NCI-H128 (cell line): ENCODE measurements at regions not wholly inside any gene's neighbourhood (a gene's known extent, or its start where the extent isn't known, plus 50 kb on each side); places are given as distances from the start of the nearest gene placed in this dataset.
"Not testable (repeated sequence)": the region's sequence is repeated elsewhere in the genome, so short reads cannot be mapped to it uniquely, and the experiment has no call there.

Experiments
- DNase-seq: peaks from one replicate; lab custom pipeline; 2025; ENCODE audit not compliant: unreplicated experiment; lab: John Stamatoyannopoulos, UW

DNA sequence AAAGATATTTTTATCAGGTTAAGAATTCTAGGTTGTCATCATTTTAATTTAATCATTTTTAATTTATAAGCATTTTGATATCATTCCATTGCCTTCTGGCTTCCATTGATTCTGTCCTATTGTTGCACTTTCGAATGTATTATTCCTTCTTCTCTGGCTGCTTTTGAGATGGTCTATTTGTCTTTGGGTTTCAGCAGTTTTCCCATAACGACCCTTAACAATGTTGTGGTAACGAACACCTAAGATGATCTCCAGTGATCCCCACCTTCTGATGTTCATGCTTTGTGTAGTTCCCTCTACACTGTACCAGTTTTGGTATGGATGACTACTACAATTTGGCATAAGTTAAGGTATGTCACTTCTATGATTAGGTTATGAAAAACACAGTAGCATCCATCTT lies 59.9 kb downstream of the MINAR1 start:
- DNase-seq: no peak

DNA sequence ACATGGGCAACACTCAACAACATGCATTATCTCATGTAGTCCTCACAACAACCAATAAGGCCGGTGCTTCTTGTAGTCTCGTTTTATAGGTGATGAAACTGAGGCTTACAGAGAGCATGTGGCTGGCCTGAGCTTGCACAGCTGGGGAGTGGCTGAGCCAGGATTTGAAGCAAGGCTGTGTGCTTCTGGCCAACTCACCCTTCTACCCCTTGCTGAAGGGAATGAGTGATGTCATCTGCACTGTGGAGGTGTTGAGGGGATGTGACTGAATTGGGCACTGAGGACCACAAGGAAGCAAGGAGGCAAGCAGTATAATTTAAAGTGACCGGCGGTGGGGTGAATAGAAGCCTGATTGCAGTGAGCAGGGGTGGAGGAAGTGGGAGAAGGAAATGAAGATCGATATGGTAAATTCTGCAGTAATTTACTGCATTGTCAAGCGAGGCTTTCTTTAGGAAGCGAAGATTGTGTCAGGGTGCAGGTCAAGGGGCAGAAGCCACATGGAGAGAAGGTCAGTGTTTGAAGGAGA lies 62.3 kb downstream of the MINAR1 start:
- no peak for DNase-seq

DNA sequence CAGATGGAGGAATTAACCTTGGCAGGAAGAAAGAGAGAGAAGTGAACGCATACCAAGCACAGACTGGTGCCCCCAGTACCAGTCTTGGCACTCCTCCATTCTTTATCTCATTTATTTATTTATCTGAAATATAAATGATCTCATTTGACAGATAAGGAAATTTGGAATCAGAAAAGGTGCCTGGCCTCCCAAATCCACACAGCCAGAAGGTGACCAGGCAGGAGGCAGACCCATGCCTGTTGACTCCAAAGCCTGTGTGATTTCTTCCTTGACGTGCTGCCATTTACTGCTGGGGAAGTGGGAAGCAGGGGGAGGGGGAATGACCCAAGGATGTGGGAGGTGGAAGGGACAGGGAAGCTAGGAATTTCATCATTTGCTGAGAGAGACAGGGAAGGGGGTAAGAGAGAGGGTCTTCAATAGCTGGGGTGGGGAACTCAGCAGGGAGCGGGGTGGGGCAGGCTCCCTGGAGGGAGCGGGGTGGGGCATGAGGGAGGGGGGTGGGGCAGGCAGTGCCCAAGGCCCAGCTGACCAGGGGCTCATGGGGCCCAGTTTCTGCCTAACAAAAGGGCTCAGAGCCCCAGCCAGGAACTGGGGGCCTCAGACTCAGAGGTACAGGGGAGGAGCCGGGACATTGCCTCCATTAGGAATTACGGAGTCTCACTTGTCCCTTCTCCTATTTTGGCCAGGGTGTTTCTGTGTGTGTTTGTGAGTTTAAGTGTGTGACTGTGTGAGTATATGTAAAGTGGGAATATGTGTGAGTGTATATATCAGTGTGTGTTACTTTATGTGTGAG lies 63.0 kb downstream of the MINAR1 start:
- DNase-seq: no peak

DNA sequence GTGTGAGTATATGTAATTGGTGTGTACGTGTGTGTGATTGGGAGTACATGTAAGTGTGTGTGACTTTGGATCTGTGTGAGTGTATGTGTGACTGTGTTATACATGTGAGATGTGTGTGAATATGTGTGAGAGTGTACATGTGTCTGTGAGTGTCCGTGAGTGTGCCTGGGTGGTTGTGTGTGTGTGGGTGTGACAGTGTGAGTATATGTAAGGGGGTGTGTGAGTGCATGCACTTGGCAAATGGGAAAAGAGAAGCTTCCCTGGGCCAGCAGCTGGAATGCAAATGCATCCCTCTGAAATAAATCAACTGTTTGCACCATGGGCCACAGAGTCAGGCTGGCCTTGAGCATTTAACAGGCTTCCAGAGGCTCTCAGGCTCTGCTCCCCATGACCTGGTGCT lies 63.6 kb downstream of the MINAR1 start:
- no peak for DNase-seq

DNA sequence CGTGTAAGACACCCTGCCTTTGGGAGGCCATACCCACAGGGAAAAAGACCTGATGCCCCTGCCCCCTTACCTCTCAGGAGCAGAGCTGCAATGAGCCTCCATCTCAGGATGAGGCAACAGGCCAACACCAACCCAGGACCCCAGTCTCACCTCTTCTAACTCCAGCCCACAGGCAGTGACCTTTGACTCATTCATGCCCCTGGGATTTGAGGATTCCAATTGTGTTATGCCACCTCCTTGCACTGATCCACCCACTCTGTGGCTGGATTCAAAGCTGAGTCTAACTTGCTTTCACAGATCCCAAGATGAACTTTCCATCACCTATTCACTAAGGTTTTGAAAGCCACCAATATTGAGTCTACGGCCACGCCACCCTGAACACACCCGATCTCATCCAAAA lies 64.7 kb downstream of the MINAR1 start:
- DNase-seq: no peak

DNA sequence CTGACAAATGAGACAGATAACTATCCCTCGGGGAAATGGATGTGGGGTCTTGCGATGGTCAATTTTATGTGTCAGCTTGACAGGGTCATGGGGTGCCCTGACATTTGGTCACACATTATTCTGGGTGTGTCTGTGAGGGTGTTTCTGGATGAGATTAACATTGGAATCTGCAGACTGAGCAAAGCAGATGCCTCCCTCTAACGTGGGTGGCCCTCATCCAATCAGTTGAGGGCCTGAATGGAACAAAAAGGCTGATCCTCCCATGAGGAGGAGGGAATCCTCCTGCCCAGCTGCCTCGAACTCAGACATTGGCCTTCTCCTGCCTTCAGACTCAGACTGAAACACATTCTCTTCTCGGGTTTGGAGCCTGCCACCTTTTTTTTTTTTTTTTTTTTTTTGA lies 69.0 kb downstream of the MINAR1 start:
- no peak for DNase-seq

DNA sequence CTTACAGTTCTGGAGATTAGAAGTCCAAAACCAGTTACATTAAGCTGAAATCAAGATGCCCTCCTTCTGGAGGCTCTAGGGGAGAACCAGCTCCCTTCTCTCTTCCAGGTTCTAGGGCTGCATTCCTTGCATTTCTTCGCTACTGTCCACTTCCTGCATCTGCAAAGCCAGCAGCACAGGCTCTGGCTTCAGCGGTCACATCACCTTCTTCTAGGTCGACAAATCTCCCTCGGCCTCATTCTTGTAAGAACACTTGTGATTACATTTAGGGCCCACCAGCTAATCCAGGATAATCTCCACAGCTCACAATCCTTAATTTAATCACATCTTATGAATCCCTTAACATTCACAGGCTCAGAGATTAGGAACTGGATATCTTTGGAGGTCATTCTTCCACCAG lies 73.8 kb downstream of the MINAR1 start:
- no peak for DNase-seq

DNA sequence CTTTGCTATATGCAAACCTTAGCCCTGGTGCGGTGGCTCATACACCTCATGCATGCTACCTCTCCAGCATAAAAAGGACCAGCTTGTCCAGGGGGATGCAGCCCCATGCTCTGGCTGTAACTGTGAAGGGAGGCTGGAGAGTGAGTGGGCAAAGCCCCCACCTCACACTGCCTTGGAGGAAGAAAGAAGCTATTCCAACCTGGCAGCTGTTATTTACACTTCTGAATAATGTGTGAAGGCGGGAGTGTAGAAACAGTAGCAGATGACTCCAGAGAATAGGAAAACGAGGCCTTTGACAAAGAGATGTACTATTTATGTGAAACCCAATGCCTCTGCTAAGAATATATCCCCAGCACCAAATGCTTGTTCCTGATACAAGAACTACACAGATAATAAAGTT lies 80.7 kb downstream of the MINAR1 start:
- not testable (repeated sequence) for DNase-seq

DNA sequence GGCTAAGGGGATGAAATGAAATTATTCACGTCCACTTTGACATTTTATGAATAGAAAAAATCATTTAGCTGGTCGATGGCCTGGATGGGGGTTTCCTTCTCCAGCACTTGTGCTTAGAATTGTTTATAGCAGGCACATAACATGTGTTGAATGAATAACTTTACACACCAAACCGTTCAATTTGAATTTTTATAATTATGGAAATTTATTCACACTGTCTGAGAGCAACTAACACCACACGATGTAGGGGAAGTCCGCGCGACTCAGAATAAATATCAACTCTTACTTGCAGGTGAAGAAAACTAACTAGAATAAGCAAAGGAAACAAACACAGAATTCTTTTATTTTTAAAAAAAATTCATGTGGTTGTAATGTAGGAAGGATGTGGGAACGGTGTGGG lies 81.3 kb downstream of the MINAR1 start:
- DNase-seq: no peak

DNA sequence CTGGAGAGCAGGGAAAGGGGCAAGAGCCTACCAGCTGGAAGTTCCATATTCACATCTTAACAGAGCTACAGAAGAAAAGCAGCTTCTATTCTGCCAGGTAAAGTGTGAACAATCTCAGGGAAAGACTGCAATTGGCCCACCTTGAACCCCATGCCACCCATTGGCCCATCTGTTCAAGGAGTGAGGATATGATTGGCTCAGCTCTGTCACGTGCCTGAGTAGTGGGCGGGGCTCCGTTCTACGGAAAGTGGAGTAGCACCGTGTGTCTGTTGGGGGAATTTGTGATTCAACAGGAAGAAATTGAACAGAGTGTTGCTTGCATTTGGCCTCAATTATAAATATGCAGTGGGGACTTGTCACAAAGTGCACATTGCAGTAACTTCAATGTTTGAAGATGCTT lies 81.8 kb downstream of the MINAR1 start:
- no peak for DNase-seq

DNA sequence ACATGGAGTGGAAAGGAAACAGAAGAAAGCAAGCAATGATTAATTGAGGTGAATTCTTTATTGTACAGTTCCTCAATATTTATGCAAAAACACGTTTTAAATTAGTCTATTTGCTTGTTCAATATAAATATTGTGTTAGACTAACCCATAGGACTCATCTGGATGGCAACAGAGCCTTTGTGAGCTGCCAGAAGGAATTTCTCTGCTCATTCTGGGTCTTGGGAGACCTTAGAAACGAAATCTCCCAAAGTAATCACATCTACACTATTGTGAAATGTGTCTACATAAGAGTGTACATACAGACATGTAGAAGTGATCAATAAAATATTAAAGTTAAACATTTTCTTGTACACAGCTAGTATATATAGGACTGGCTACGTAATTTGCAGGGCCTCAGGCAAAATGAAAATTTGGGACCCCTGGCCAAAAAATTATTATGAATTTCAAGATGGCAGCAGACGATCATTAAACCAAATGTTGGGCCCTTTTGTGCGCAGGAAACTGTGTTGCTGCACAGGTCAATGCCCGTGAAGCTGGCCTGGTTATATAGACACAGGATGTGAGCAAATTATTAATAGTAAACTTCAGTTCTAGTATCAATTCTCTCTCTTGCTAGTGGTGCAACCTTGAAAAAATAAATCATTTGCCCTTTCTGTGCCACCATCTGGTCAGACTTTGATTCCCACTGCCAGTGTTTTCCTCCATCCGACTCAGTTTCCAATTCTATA lies 83.3 kb downstream of the MINAR1 start:
- DNase-seq: no peak

DNA sequence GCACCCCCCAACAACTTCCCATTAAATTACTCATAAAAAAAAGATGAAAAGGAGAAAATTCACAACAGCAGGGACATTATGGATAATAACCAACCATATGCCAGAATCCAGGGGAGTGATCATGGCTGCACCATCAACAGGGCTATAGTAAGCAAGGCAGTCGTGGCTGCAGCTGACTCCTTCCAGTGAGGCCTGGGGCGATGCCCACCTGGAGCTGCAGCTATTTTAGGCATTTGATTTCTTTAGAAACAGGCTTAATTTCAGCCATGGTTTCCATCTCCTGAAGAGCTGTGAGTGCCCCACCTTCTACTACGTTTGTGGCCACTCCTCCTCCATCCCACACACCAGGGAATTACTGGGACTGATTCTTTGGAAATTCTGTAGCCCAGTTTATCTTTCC lies 84.0 kb downstream of the MINAR1 start:
- no peak for DNase-seq

DNA sequence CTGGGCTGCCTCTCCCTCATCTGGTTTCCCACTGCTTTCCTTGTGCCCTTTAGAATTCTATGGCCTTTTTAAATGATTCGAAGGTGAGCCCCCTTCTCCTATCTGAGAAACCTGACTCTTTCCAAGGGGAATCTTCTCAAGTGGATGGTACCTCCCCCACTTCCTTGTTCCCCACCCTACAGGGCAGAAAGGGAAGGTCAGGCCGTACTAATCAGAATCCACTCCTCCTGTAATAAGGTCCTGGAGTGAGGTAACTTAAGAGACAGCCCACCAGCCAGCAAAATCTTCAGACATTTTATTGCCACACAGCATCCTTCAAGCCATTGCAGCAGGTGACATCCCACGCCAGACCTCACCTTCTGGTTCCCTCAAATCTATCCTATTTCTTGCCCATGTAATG lies 84.5 kb downstream of the MINAR1 start:
- no peak for DNase-seq

DNA sequence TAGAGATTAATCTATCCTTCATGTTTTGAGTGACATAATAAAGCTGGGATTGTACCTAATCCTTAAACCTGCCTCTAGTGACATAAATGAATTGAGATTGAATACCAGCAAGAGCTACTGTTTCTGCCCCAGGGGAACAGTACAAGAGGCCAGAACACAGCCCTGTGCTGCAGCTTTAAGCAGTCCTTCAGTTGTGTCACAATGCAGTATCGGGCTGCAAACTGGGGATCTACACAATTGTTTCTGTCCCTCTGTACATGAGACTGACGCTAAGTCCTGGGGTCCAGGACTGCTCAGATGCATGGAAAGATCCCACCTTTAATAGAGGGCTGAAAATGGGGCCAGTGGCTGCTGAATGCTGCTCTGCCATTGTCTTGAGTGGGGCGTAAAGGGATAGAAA lies 87.5 kb downstream of the MINAR1 start:
- DNase-seq: no peak

DNA sequence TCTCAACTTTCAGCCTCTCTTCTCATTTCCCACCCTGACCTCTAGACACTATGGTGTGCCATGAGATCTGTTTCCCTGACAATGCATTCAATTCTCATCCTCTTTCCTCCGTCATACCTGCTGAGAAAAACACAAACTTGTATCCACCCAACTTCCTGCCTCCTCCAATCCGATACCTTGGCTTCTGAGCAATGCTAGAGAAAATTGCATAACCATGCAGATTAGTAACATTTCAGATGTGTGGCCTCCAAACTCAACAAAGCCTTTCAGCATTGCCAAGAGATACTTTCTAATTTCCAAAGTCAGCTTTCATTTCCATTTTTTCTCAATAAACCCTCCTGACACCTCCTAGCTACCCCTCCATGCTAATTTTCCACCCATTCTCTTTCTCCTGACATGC lies 88.5 kb downstream of the MINAR1 start:
- DNase-seq: no peak

DNA sequence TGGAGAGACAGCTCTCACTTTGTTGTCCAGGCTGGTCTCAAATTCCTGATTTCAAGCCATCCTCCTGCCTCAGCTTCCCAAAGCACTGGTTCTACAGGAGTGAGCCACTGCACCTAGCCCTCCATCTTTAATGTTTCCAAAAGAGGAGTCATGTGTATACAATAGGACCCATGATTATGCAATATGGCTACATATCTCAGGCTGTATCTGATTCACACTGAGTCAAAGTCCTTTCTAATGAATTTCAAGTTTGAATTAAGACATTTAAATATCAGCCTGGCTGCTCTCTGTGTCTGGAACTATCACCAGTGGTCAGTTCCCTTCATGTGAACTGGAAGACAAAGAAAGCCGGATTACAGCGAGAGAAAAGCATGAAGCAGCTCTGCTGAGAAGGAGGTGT lies 90.5 kb downstream of the MINAR1 start:
- no peak for DNase-seq

DNA sequence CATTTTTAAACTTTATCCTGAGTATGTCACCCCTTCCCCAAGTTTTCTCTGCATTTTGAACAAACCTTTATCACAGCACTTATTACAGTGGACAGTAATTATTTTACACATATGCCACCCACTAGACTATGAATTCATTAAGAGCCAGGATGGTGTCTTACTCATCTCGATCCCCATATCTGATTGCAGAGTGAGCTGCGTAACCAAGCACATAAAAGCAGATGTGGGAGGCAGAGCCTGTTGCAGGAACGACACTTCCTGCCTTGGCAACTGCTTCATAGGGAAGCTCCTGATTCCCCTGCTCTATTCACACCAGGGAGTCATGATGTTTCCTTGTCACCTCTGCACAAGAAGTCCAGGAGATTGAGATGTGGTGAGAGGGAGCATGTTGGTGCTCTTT lies 91.1 kb downstream of the MINAR1 start:
- no peak for DNase-seq

DNA sequence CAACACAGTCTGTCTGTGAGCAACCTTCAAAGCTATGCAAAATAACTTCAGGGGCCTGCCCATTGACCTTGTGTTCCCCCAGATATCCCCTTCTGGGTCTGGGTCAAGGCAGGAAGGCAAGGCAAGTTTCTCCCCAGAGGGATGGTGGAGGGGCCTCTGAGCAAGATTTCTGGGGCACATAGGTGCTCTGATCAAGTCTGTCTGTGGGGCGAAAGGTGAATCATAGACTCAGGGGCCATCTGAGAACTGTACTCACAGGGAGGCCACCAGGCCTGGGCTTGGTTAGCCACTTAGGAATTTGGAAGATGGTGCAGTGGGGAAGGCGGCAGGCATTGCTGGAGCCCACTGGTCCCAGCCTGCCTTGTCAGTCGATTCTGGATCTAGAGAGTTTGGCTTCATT lies 92.4 kb downstream of the MINAR1 start:
- DNase-seq: no peak

DNA sequence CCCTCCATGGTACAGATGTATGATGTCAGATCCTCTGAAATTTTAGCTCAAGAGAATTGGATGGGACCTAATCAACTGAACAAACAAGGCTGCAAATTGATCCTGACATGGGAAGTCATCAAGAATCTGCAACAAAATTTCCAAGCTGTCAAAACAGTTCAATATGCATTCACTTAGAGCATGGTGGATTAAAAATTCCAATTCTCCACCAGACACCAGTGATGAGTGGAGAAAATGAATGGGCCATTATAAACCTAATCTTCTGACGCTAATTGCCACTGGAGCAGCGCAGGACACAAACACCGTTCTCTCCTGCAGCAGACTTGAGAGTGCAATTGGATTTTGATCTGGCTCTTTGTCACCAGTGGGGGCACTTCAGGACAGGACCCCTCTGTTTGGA lies 94.2 kb downstream of the MINAR1 start:
- DNase-seq: no peak

DNA sequence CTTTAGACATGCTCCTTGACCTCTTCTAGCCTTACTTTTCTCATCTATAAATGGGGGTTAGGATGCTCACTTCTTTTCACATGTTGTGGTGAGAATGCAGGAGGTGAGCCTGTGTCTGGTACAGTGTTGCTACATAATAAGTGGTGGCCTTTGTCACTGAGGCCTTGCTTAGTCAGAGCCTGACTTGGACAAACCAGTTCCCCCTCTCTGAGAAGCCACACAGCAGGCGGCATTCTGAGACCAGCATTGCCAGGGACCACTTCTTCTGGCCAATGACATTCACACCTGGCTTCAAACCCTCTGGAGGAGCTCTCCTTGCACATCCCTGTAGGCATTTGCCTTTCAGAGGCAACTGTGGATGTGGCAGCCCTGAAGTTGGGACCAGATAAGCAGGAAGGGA lies 95.7 kb downstream of the MINAR1 start:
- no peak for DNase-seq

DNA sequence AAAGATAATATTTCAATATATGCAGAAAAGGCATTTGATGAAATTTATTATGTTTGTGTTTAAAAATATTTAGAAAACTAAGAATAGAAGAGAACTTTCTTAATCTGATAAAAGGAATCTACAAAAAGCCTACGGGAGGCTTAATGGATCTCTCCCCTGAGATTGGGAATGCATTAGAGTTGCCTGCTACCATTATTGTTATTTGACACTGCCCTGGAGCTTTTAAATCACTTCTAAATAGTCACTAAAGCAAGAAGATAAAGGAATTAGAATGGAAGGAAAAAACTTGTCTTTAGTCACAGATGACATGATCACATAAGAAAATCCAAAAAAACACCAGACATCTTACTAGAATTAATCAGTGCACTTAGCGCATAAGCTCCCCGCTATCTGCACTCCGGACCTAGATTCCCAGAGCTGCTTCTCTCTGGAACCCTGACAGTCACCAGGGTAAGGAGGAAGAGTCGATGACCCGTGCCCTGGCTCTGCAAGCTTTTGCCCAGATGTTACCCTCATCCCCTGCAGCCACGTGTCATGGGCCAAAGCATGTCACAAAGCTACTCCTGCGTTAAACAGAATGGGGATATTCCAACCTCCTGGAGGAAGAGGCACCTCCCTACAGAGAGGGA lies 97.1 kb downstream of the MINAR1 start:
- no peak for DNase-seq

DNA sequence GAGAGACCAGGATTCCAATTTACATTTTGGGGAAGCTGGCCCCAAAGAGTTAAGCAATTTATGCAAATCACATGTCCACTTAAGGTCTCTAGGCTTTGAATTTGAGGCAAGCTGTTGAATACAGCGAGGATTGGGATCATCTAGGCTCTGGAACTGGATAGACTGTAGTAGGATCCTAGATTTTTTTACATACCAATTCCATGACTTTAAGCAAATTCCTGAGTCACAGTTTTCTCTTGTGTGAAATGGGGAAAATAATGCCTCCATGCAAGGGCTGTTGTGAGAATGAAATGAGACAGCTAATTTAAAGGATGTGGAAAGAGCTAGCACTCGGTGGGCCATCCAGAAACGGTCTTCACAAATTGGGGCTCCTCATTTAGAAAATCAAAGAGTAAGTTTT lies 103.4 kb downstream of the MINAR1 start:
- no peak for DNase-seq
